Activated CD4-positive, alpha-beta T cell treated with anti-CD3 and anti-CD28 coated beads for 36 hours (primary cell): ENCODE measurements at regions not wholly inside any gene's neighbourhood (a gene's known extent, or its start where the extent isn't known, plus 50 kb on each side); places are given as distances from the start of the nearest gene placed in this dataset.
A peak's percentile ranks its signal among the peaks of the same experiment; 100 is the strongest.

Source experiments
- ATAC-seq: fragments of 200-7000 bp; cut with Tn5 transposase; one replicate; pipeline ENCODE4 v1.10.0; 2021; ENCODE audit warnings: mild to moderate bottlenecking, moderate library complexity
- CTCF ChIA-PET: fragments of 350-600 bp; sonication (Branson Sonifier 250); formaldehyde crosslinking; loops from one replicate; lab custom pipeline; 2021; ENCODE audit warnings: antibody characterized with exemption; lab: Charles Lee
- POLR2A ChIA-PET: fragments of 350-600 bp; sonication (Branson Sonifier 250); formaldehyde crosslinking; loops from one replicate; lab custom pipeline; 2021; ENCODE audit warnings: antibody characterized with exemption, inconsistent platforms; lab: Charles Lee
- DNase-seq: peaks from one replicate; pipeline ENCODE4 v3.0.0-alpha.2; 2020
- H3K27ac Mint-ChIP-seq: one replicate; pipeline ENCODE4 v1.8.0; 2021; ENCODE audit warnings: mixed read lengths
- H3K27me3 Mint-ChIP-seq: one replicate; pipeline ENCODE4 v1.8.0; 2021; ENCODE audit warnings: mixed read lengths
- H3K36me3 Mint-ChIP-seq: one replicate; pipeline ENCODE4 v1.8.0; 2021; ENCODE audit warnings: low read depth, mixed read lengths
- H3K4me1 Mint-ChIP-seq: one replicate; pipeline ENCODE4 v1.8.0; 2021; ENCODE audit warnings: mixed read lengths
- H3K4me3 Mint-ChIP-seq: one replicate; pipeline ENCODE4 v1.8.0; 2021; ENCODE audit warnings: mild to moderate bottlenecking, moderate library complexity, mixed read lengths
- H3K9me3 Mint-ChIP-seq: one replicate; pipeline ENCODE4 v1.8.0; 2021; ENCODE audit warnings: low read depth, mixed read lengths
- intact Hi-C, 2 experiments: fragments of 100-400 bp; cut with DNase I in 1 of 2; cut with micrococcal nuclease in 1 of 2; formaldehyde crosslinking; loops; one replicate each; pipeline versions ENCODE4 v1.14.2 to v1.15.1; 2022 to 2024; cut with DNase I, micrococcal nuclease

GRCh38 chr20:57087705-57088104, 178.7 kb downstream of the BMP7 start:
- H3K4me3 Mint-ChIP-seq: no peak overlapping the region
- CTCF ChIA-PET: interaction anchor here (0.6 kb wide), 1 partner anchor 294 kb away, joined by 3 read pairs; no protein-coding TSS in a partner anchor
- intact Hi-C loops: loop anchor here in 1 of 2 experiments (5.0 kb wide), 1 partner anchor 245 kb away; no protein-coding TSS in a partner anchor

GRCh38 chr20:57088436-57088835, 178.0 kb downstream of the BMP7 start:
- no peaks in the 10 kb centered on the region for H3K9me3 Mint-ChIP-seq

More at GRCh38 chr20:57087705-57088104, 178.7 kb downstream of the BMP7 start:
- Mint-ChIP-seq H3K36me3 (no peaks in the 10 kb centered on the region), H3K9me3 (no peaks in the 10 kb centered on the region), H3K4me1 (peaks cover 15% of the 10 kb centered on the region), H3K27ac (no peak overlapping the region), H3K27me3 (peaks cover 12% of the 10 kb centered on the region)
- POLR2A ChIA-PET: no interaction called here
- ATAC-seq: no peak
- no peak for DNase-seq

GRCh38 chr20:57089699-57090144, 176.7 kb downstream of the BMP7 start:
- H3K36me3 Mint-ChIP-seq: no peaks in the 10 kb centered on the region
- no peak overlapping the region for H3K27ac Mint-ChIP-seq
- peaks cover 15% of the 10 kb centered on the region for H3K4me1 Mint-ChIP-seq
- intact Hi-C loops: loop anchor here in 1 of 2 experiments (5.0 kb wide), 1 partner anchor 243 kb away; no protein-coding TSS in a partner anchor
- DNase-seq (peak; percentile 87), ATAC-seq (peak; percentile 80)
- CTCF ChIA-PET: interaction anchor here (0.6 to 1.4 kb wide), 9 partner anchors 14 to 409 kb away, joined by 3 to 10 read pairs (median 3); no protein-coding TSS in a partner anchor
- H3K9me3 Mint-ChIP-seq: no peaks in the 10 kb centered on the region
- H3K4me3 Mint-ChIP-seq: no peak overlapping the region
- POLR2A ChIA-PET: no interaction called here
- H3K27me3 Mint-ChIP-seq: peaks cover 9% of the 10 kb centered on the region

More at GRCh38 chr20:57088436-57088835, 178.0 kb downstream of the BMP7 start:
- intact Hi-C loops: loop anchor here in 1 of 2 experiments (5.0 kb wide), 1 partner anchor 244 kb away; no protein-coding TSS in a partner anchor
- Mint-ChIP-seq H3K36me3 (no peaks in the 10 kb centered on the region), H3K4me1 (peaks cover 15% of the 10 kb centered on the region), H3K4me3 (no peak overlapping the region), H3K27ac (no peak overlapping the region), H3K27me3 (peaks cover 9% of the 10 kb centered on the region)
- ATAC-seq: no peak
- ChIA-PET CTCF (no interaction called here), POLR2A (no interaction called here)
- DNase-seq: no peak

- Mint-ChIP-seq H3K4me3 (peak overlapping the region; percentile 47), H3K36me3 (no peaks in the 10 kb centered on the region), H3K27ac (peak overlapping the region; percentile 45), H3K27me3 (peaks cover 9% of the 10 kb centered on the region), H3K4me1 (peaks cover 15% of the 10 kb centered on the region), H3K9me3 (no peaks in the 10 kb centered on the region)
- CTCF ChIA-PET: interaction anchor here (0.7 to 1.7 kb wide), 9 partner anchors 12 to 408 kb away, joined by 3 to 14 read pairs (median 4); no protein-coding TSS in a partner anchor
- DNase-seq (peak; percentile 26), ATAC-seq (peak; percentile 7)
- POLR2A ChIA-PET: no interaction called here
- intact Hi-C loops: no loop called here
Observed at GRCh38 chr20:57090590-57091560, 175.6 kb downstream of the BMP7 start.

GRCh38 chr20:57091748-57092111, 174.7 kb downstream of the BMP7 start:
- H3K4me1 Mint-ChIP-seq: peaks cover 15% of the 10 kb centered on the region
- peaks cover 13% of the 10 kb centered on the region for H3K27me3 Mint-ChIP-seq
- H3K9me3 Mint-ChIP-seq: no peaks in the 10 kb centered on the region
- ATAC-seq (peak; percentile 35), DNase-seq (peak; percentile 25)
- CTCF ChIA-PET: interaction anchor here (1.0 to 1.7 kb wide), 5 partner anchors 241 to 268 kb away, joined by 3 to 14 read pairs (median 3); no protein-coding TSS in a partner anchor
- intact Hi-C loops: loop anchor here (1.0 to 2.0 kb wide), 3 partner anchors 255 to 503 kb away; no protein-coding TSS in a partner anchor
- no peaks in the 10 kb centered on the region for H3K36me3 Mint-ChIP-seq
- no peak overlapping the region for H3K4me3 Mint-ChIP-seq
- POLR2A ChIA-PET: no interaction called here
- no peak overlapping the region for H3K27ac Mint-ChIP-seq

GRCh38 chr20:57092112-57092899, 174.1 kb downstream of the BMP7 start:
- POLR2A ChIA-PET: no interaction called here
- peak; percentile 71 for ATAC-seq
- peak; percentile 84 for DNase-seq
- Mint-ChIP-seq H3K27ac (no peak overlapping the region), H3K9me3 (no peaks in the 10 kb centered on the region), H3K4me3 (no peak overlapping the region), H3K36me3 (no peaks in the 10 kb centered on the region), H3K27me3 (peaks cover 14% of the 10 kb centered on the region), H3K4me1 (peaks cover 15% of the 10 kb centered on the region)
- CTCF ChIA-PET: interaction anchor here (1.0 to 1.7 kb wide), 5 partner anchors 241 to 267 kb away, joined by 3 to 14 read pairs (median 3); no protein-coding TSS in a partner anchor
- intact Hi-C loops: loop anchor here (1.0 to 2.0 kb wide), 3 partner anchors 254 to 502 kb away; no protein-coding TSS in a partner anchor

GRCh38 chr20:57092900-57093530, 173.4 kb downstream of the BMP7 start:
- Mint-ChIP-seq H3K27ac (no peak overlapping the region), H3K27me3 (peaks cover 9% of the 10 kb centered on the region), H3K9me3 (no peaks in the 10 kb centered on the region), H3K4me1 (peaks cover 15% of the 10 kb centered on the region), H3K36me3 (no peaks in the 10 kb centered on the region), H3K4me3 (no peak overlapping the region)
- CTCF ChIA-PET: no interaction called here
- ATAC-seq (no peak), DNase-seq (no peak)
- POLR2A ChIA-PET: no interaction called here
- intact Hi-C loops: loop anchor here (1.0 to 2.0 kb wide), 3 partner anchors 253 to 502 kb away; no protein-coding TSS in a partner anchor

GRCh38 chr20:57093766-57094165, 172.7 kb downstream of the BMP7 start:
- H3K9me3 Mint-ChIP-seq: no peaks in the 10 kb centered on the region
- H3K4me3 Mint-ChIP-seq: no peak overlapping the region
- ChIA-PET POLR2A (no interaction called here), CTCF (no interaction called here)
- H3K36me3 Mint-ChIP-seq: no peaks in the 10 kb centered on the region
- ATAC-seq (no peak), DNase-seq (no peak)
- H3K4me1 Mint-ChIP-seq: peaks cover 15% of the 10 kb centered on the region
- H3K27ac Mint-ChIP-seq: no peak overlapping the region
- intact Hi-C loops: loop anchor here in 1 of 2 experiments (2.0 kb wide), 1 partner anchor 501 kb away; no protein-coding TSS in a partner anchor
- H3K27me3 Mint-ChIP-seq: peaks cover 6% of the 10 kb centered on the region

GRCh38 chr20:57094252-57094891, 172.1 kb downstream of the BMP7 start:
- DNase-seq (no peak), ATAC-seq (no peak)
- ChIA-PET CTCF (no interaction called here), POLR2A (no interaction called here)
- Mint-ChIP-seq H3K27ac (no peak overlapping the region), H3K27me3 (peaks cover 6% of the 10 kb centered on the region), H3K4me1 (peaks cover 15% of the 10 kb centered on the region), H3K4me3 (no peak overlapping the region), H3K36me3 (no peaks in the 10 kb centered on the region), H3K9me3 (no peaks in the 10 kb centered on the region)
- intact Hi-C loops: no loop called here

- H3K36me3 Mint-ChIP-seq: no peaks in the 10 kb centered on the region
- H3K27me3 Mint-ChIP-seq: peaks cover 9% of the 10 kb centered on the region
- H3K4me1 Mint-ChIP-seq: peaks cover 15% of the 10 kb centered on the region
- H3K9me3 Mint-ChIP-seq: no peaks in the 10 kb centered on the region
- DNase-seq (no peak), ATAC-seq (no peak)
- no peak overlapping the region for H3K27ac Mint-ChIP-seq
- ChIA-PET POLR2A (no interaction called here), CTCF (interaction anchor here (1.0 to 1.1 kb wide), 2 partner anchors 235 to 237 kb away, joined by 3 to 4 read pairs; partner anchors contain the start of gene SPO11)
- no peak overlapping the region for H3K4me3 Mint-ChIP-seq
- intact Hi-C loops: no loop called here
Observed at GRCh38 chr20:57094991-57095390, 171.4 kb downstream of the BMP7 start.
